HG03457 (cell line): ENCODE measurements at regions not wholly inside any gene's neighbourhood (a gene's known extent, or its start where the extent isn't known, plus 50 kb on each side); places are given as distances from the start of the nearest gene placed in this dataset.

Experiments used
- ATAC-seq: cut with Tn5 transposase; IDR thresholded peaks from one replicate; pipeline ENCODE4 v1.9.1; 2021; ENCODE audit warnings: moderate number of reproducible peaks; ENCODE audit not compliant: unreplicated experiment

DNA sequence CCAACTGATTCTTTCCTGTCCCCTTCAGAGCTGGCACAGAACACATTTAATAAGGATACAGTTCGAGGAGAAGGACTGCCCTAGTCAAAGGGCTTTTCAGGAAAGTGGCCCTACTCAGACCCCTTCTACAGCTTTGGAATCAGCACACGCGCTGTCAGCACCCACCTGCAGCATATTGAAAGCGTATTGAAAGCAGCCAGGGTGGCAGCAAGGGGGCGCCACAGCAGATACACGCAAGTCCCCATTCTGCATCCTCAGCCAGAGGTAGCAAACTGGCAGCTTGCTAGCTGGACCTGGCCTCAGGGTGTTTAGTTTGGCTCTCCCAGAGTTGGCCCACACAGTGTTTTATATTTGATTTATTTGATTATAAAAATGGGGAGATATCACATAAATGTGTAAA is 101.0 kb upstream of the NT5C1B start:
- no peak for ATAC-seq

GRCh38 chr2:18684206-18685038 is 95.1 kb upstream of the NT5C1B start:
- no peak for ATAC-seq

DNA sequence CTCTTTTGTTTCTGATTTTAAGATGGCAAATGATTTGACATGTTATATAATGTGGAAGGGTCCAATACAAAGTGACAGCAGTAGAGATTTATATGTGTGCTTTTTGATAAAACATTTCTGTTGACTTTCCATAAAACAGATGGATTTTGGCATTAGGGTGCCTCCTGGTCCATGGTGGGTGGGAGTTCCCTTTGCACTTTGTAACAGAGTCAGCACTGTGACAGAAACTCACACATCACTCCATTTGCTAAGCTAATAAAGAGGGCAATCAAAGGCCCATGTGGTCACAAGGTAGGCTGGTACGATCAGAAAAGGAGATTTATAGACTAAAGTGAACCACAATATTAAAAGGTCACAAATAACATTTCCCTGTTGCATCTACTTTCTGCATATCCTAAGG is 93.3 kb upstream of the NT5C1B start:
- no peak for ATAC-seq

DNA sequence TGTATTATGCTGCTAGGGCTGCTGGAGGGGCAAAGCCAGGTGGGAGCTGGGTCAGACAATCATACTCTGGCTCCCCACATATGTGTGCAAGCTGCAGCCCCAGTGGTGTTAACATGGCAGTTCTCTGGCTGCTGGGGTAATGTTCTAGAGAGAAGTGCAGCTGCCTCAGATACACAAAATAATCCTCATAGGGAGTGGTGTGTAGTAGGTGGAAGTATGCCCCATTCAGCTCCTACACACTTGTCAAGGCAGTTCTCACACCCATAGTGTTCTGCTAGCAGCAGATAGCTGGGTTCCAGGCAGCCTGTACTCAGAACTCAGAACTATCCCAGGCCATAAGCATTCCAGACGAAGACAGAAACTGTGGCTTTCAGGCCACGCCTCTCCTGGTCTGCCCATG is 87.9 kb upstream of the NT5C1B start:
- ATAC-seq: no peak

GRCh38 chr2:18674309-18674708 is 84.9 kb upstream of the NT5C1B start:
- ATAC-seq: no peak

- no peak for ATAC-seq
Observed at GRCh38 chr2:18671363-18671762, 82.0 kb upstream of the NT5C1B start.

- ATAC-seq: no peak
Observed at GRCh38 chr2:18668221-18668620, 78.9 kb upstream of the NT5C1B start.

DNA sequence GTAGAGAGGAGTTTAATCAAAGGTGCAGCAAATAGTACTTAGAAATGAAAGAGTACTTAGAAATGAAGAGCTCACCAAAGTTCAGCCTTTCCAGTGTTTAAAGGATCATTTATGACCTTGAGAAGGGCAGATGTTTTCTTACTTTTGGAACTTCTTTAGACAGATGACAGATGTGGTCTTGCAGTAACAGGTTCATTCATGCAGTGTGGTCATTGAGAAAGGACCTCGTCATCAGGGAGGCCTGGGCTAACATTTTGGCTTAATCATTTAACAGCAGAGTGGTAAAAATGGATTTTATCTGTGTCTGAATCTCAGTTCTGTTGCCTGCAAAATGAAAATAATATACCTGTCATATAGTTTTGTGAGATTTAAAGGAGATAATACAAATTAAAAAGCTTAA is 75.1 kb upstream of the NT5C1B start:
- ATAC-seq: no peak

DNA sequence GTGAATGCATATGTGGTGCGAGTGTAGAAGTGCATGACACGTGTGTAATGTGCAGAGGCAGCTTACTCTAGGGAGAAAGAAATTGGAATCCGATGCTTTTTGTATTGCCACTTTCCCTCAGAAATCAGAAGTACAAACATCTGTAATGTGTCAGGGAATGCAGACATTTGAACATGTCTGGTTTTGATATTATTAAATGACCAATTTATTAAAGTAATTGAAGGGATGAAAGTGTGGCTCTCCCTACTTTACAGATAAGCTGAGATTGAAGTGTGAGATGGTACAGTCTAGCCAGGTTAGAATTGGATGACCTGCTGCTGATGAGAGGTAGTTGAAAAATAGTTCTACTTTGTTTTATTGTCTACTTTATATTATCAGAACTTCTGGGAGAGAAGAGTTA is 74.5 kb upstream of the NT5C1B start:
- no peak for ATAC-seq

DNA sequence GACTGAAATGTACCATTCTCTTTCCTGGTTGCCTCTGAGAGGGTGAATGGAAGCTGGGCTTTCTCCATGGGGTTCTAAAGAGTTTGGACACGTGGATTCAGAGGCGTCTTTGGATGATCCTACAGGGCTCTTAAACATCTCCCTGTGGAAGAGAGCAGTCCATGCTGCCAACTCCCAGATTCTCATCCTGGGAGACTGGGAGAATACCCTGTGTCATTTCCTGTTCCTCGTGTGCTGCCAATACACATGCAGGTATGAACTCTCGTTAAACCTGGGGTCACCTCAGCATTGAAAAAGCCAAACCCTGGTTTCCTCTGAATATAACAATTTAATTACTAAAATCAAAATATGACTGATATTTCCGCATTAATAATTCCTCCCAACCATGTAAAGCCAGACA is 73.3 kb upstream of the NT5C1B start:
- no peak for ATAC-seq

DNA sequence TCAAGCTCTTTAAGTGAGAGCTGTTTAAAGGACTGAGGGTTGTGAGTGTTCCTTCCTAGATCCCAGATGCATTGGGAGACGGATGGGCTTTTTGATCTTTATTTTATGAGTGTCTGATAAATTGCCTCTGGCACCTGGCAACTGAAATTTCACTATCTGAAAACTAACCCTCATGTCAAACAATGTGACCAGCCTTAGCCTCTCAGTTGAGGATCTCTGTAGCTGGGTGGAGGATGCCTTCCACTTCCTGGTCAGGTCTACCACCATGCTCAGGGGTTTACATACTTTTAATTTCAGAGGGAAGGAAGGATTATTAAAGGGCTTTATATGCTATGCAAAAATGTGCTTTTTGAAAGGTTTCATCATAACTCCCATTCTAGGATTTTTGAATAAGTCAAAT is 70.5 kb upstream of the NT5C1B start:
- ATAC-seq: no peak

DNA sequence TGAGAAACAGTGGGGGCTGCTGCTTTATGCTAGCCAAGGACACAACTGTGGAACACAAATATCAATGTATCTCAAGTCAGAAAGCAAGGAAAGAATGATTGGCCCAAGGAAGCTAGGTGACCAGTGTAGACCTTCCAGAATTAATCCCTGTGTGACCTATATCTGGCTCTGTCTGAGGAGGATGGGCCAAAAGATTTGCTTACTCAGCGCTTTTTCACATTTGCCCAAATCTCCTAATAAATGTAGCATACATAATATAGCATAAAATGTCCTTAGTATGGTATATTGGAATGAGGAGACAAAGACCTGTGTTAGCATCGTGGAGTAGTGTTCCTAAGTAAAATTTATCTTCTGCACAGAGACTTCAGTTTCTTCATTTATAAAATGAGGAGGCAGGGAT is 66.7 kb upstream of the NT5C1B start:
- ATAC-seq: no peak

- ATAC-seq: no peak
Observed at GRCh38 chr2:18651842-18652774, 62.7 kb upstream of the NT5C1B start.

DNA sequence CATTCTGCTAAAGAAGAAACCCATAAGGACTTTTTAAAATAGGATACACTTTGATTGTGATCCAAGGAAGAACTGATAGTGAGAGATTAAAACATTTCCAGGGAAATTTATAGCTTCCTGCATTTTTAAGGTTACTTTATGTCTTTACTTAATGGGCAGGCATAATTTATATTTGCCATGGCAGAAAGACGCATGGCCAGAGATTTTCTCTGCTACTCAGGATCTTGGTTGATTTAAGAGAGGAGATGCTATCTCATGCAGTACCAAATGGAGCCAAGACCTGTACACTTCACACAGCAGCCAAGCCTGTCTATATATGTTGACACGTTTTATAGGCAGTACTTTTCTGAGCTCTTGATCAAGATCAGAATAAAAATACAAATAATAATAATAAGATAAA is 60.9 kb upstream of the NT5C1B start:
- ATAC-seq: no peak

GRCh38 chr2:18649502-18650135 is 60.2 kb upstream of the NT5C1B start:
- no peak for ATAC-seq

GRCh38 chr2:18648161-18648560 is 58.8 kb upstream of the NT5C1B start:
- ATAC-seq: no peak

DNA sequence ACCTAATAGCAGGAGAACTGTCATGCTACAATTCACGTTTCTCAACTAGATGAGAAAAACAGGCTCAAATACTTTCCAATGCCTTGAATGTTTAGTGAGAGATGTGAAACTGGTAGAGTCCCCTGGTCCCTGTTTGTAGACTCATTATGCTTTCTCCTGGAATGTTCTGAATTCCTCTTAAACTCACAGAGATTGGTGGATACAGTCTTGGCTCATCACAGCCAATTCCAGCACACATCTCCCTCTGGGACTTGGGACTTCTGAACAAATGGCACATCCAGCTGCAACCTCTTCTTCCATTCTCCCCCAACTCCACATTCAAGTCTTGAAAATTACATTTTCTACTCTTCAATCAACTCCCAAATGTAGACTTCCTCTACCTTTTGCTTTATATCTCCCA is 58.4 kb upstream of the NT5C1B start:
- ATAC-seq: no peak

DNA sequence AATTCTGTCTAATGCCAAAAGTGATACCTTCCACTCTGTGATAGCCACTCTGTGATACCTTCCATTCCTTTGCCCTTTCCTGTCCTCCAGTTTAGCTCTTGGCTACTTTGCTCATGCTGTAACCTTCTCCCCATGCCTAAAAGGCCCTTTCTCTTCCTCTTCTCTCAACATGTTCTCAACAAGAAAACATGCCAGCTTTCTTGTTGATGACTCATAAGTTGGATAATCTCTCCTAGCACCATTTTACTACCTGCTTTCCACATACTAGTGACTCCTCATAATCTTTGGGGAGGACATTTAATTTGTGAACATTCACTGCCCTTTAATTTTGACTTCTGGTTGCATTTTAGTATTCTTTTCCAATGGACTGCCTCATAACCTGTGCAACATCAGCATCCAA is 55.9 kb upstream of the NT5C1B start:
- ATAC-seq: no peak

DNA sequence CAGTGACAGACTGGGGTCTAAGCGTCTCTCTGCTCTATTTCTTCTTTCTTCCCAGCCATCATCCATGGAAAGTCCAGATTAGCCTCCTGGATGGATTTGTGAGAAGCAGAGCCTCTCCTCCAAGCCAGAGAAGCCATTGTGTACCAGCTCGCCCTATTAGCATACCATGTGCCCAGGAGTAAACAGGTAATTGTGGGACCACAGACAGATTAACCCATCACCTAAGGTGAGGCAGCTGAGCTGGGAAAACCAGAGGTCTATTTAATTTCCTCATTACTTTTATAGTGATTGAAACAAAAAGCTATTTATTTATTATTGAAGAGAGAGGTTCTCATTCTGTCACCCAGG is 54.7 kb upstream of the NT5C1B start:
- ATAC-seq: no peak

DNA sequence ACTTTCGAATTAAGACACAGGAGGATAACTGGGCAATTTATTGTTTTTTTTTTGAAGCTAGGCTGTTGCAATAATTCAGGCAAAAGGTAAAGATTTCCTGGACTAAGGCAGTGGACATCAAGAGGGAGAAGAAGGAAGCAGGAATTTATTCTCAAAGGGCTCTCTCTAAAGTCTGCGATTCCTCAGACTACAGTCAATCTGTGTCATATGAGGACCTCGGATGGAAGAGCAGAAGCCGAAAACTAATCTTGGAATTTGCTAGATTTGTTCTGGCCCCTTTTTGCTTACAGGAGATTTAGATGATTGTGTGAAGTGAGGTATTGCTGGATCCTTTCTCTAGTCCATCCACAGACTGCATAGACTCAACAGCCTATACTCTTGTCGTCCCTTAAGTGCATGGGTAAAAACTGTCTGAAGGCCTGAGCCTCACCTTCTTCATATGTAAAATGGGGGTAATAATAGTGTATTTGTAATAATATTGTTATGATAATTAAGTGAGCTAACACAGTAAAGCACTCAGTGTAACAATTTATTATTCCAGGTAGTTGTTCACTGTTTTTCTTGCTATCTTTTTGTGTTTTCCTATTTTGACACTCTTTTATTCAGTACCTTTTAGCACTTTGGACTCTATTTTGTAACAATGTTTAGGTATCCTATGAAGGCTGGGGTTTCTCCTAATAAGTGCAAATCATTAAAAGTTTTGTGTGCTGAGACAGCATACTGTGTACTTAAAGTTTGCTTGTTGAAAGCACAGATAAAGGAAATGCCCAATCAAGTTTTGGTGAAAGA is 54.2 kb upstream of the NT5C1B start:
- ATAC-seq: no peak

DNA sequence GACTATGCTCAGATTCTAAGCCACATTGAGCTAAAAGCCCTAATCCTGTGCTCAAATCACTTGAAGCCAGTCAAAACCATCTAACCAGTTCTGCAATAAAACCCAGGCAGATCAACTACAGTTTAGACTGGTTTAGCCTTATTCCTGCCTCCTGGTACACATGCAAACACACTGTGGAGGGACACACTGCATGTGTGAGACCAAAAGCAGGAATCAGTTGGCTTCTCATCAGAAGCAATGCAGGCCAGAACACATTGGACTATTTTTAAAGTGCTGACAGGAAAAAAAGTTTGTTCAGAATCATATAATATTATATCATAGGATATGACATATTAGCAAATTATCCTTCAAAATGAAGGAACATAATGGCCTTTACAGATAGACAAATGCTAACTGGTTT is 52.5 kb upstream of the NT5C1B start:
- ATAC-seq: no peak
